Suppressor macrophage (primary cell): ENCODE measurements at regions not wholly inside any gene's neighbourhood (a gene's known extent, or its start where the extent isn't known, plus 50 kb on each side); places are given as distances from the start of the nearest gene placed in this dataset.
A peak's percentile ranks its signal among the peaks of the same experiment; 100 is the strongest.

Experiments
- DNase-seq, 4 experiments: peaks; one replicate each; pipeline ENCODE4 v3.0.0-alpha.2; 2020 to 2022

DNA sequence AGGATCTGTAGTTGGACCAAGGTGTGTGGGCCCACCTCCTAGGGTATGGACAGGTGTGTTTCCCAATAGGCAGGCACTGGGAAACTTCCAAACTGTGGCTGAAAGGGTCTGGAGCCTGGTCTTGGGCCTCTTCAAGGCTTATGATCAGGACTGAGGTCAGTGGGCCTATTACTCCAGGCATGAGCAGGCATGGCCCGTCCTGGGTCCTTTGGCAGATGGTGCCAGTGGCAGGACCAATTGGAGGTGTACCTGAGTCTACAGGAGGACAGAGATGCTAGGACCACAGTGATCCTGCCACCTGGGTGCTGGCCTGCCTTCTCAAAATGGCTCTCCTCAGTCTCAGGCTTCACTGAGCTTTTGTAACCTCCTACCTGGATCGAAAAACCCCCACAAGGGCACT lies 95.4 kb downstream of the RAB18 start:
- DNase-seq, result no peak

DNA sequence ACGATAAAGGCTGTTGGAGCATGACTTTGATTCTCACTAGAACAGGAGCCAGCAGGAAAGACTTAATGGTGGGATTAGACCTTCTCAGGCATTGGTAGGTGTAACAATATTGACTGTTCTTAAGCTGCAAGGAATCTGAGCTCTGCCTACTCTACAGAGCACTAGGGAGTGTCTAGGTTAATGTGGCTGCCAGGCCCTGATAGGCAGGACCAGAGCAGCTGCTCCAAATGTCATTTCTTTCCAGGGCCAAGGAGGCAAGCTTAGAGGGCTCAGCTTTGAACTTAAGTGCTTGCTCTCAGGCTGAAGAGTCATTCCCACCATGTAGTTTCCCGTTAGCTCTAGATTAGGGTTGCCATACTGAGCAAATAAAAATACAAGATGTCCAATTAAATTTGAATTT lies 96.8 kb downstream of the RAB18 start:
- DNase-seq, result no peak

DNA sequence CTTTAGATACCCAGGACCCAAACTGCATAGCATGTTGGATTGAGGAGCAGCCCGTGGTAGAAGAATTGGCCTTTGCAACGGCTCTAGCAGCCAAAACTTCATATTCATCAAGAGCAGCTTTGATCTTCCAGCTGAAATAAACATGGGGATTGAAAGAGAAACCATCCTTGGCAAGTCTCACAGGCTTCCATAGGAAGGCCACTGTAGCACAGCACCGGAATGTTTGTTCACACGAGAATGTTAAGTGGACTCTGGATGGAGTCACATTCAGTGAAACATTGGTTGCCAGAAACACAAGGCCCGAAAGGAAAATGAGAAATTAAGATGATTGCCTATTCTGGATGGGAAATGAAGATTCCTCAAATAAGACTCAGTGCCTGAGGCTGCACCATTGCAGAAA lies 97.4 kb downstream of the RAB18 start:
- DNase-seq, result no peak

DNA sequence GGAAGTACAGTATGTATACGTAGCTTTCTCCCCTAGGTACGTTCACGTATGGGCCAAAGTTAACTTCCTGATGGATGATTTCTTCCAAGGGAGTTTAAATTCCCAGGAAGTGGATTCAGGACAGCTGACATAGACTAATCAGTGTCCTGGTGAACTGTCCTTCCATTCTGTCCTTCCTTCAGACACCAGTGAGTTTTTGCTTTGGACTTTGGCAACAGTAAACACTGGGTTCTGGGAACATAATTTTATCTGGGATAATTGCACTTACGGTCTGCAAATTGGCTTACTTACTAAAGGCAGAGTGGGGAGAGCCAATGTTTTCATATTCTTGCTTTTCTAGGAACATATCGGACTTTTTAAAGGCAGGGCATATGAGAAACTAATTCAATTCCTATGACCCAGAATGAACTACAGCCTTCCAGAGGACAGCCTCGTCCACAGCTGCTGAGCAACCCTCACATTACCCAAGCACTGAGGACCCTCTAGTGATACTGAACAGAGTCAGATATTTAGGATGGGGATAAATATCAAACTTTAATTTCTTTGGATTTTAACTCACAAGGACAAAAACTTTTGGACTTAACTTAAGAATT lies 97.9 kb downstream of the RAB18 start:
- no peak for DNase-seq

DNA sequence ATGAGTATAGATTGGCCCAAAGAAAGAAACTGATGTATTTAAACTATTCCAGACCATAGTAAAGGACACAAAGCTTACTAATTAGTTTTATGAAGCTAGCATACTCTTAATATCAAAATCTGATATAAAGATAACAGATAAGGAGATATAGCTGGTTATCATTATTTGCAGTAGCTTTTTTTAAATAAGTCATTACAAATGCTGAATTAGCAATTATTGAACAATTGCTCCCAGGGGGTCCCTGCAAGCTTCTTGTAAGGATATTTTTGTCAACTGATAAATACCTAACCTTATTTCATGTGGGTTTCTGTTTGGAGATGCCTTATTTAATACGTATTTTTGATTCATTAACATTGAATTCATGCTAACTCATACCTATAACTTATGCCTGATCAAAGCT lies 99.0 kb downstream of the RAB18 start:
- DNase-seq, result no peak

DNA sequence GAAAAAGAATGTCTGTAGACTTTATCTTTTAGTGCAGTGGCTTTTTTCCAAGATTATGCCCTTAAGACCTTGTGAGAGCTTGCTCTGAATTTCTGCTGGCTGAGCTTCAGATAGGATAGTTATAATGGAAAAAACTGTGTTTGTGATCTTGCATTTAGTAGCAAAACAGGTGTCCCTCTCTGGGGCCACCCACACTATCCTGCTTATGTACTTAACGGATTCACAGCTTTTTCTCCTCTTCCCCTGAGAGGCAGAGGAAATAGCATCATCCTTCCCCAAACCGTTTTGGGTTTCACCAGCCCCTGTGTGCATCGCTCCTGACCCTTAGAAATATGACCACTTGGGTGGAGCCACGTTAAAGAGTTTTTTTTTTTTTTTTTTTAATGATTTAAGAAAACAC lies 101.2 kb downstream of the RAB18 start:
- DNase-seq, result no peak

- no peak for DNase-seq
Measured at GRCh38 chr10:27607591-27607990, 103.5 kb downstream of the RAB18 start.

- no peak for DNase-seq
Measured at GRCh38 chr10:27611236-27611635, 107.1 kb downstream of the RAB18 start.

DNA sequence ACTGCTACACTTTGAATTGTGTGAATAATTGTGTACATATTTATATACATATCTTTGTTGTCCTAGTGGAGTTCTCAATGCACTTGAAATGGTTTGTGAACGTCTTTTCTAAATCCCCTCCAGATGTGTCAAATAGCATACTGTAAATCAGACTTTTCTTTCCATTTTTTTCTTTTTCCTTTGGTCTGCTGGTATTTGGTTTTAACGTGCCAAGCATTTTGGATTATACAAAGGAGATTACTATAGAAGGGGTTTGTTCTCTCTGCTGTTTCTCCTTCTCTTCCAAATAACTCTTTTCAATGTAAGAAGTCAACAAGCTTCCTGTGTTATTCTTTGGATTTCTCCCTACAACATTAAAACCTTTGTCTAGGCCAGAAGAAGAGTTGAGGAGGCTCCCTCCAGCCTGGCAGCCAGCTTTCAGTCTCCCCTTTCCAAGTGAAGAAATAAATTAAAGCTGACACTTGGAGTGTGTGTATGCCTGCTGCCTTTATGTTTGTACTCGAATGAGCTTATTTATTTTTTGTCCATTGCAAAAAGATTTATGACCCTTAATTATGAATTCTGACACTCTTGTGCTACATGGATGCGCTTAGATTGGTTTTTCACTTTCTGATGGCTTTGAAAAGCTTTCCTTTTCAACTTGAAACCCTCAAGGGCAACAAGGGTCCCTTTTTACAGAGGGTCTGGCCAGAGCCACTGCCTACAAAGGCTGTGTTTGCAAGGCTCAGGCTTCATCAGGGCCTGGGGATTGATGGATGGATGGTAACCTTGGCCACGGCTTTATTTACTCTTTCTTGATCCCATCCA lies 107.8 kb downstream of the RAB18 start:
- no peak for DNase-seq

DNA sequence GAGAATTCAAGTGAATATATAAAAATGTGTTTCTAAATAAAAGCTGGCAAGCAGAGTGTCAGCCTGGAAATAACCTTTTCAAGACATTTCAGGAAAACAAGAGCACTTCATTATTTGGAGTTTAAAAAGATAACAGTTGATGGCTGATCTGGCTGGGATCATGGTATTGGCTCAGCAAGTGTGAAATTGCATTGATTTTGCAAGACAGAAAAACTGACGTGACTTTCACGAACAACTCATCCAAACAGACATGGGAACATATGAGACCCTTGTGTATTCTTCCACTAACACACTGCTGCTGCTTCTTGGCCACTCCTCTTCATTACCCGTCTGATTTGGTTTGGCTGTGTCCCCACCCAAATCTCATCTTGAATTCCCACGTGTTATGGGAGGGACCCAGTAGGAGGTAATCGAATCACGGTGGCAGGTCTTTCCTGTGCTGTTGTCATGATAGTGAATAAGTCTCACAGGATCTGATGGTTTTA lies 108.5 kb downstream of the RAB18 start:
- DNase-seq, result no peak

DNA sequence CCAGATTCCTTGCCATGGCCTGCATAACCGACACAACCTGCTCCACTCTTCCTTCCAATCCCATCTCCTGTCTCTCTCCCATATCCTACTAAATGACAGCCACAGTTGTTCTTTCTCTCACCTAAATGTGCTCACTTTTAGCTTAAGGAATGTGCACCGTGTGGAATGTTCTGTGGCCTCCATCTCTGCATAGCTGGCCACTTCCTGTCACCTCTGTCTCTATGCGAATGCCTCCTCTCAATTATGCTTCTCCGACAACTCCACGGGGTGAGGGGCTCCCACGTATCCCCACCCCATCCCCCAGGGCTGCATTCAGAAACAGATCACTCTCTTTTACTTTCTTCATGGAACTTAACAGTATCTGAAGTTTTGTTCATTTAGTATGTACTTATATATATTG lies 110.7 kb downstream of the RAB18 start:
- no peak for DNase-seq

DNA sequence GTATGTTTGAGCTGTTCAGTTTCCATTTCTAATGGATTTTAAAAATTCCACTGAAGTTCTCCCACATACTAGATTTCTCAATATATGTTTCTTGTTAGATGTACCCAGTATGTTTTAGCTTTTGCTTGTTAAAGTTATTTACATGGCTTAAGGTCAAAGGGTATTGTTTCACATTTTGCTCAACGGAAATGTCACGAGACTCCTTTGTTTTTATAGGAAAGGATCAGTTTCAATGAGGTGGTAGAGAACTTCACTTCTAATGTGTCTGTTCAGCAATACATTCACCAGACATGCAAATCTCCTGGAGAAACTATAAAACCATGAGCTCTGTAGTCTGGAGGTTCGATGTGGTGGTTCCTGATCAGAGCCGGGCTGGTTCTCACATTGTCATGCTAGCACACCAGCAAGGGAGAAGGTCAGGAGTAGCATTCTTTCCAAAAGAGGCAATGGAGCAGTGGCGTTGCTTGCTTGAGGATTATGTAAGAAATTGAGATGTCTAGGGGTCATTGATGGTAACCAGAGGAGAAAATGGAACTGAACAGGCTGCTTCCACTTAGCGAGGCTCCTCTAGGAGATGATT lies 114.0 kb downstream of the RAB18 start:
- no peak for DNase-seq

DNA sequence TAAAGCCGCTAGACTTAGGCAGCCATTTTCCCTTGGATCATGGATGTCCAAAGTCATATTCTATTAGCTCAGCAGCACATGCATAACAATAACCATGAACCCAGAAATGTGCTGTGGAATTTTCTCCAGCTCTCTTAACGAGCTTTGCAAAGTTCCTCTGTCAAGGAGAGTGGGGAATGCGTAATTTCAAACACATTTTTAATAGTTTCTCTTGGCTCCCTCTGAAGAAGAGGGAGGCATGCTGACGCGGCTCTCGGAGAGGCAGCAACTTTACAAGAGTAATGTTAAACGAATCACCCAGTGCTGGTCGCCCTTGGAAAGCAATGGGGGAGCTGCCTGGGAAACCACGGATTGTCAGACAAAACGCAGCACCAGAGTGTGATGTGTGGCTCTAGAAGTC lies 114.8 kb downstream of the RAB18 start:
- no peak for DNase-seq

- DNase-seq, result no peak
Measured at GRCh38 chr10:27619329-27619728, 115.2 kb downstream of the RAB18 start.

- no peak for DNase-seq
Measured at GRCh38 chr10:27620430-27621397, 116.6 kb downstream of the RAB18 start.

- DNase-seq, result no peak
Measured at GRCh38 chr10:27621461-27621860, 117.4 kb downstream of the RAB18 start.

DNA sequence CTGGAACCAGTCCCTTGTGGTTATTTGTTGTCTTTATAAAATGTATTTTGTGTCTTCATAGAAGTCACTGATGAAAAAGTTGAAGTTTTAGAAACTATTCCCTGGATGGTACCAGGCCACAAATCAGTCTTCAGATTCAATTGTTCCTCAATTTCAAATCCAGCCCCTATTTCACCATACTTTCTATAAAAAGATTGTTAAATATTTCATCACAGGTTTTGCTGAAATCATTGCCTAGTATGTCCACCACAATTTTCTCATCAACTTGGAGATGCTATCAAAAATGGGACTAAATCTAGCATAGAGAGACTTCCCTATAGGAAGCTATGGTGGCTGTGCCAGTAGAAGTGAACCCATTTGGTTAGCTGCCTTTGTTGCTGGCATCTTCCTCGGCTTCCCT lies 118.5 kb downstream of the RAB18 start:
- DNase-seq, result peak; percentile 7 to 74 (median 37)
